GM12878 (cell line): ENCODE measurements at regions not wholly inside any gene's neighbourhood (a gene's known extent, or its start where the extent isn't known, plus 50 kb on each side); places are given as distances from the start of the nearest gene placed in this dataset.

Experiments
- EZH2 ChIP-seq: IDR thresholded peaks from 2 replicates; pipeline ENCODE4 v1.6.1; 2012; ENCODE audit warnings: low read depth, mild to moderate bottlenecking, control low read depth, inconsistent platforms, low read length, borderline replicate concordance; ENCODE audit not compliant: control insufficient read depth
- HDAC6 ChIP-seq: fragments of 200-600 bp; sonication (generic); IDR thresholded peaks from one replicate; pipeline ENCODE4 v1.8.0; 2017; ENCODE audit warnings: antibody characterized with exemption; ENCODE audit not compliant: unreplicated experiment
- IKZF1 ChIP-seq: fragments of 450-650 bp; conservative IDR thresholded peaks from 2 replicates; pipeline ENCODE4 v1.6.1; 2017; ENCODE audit warnings: antibody characterized with exemption, mild to moderate bottlenecking
- IKZF2 ChIP-seq, 2 experiments: fragments of 450-650 bp; IDR thresholded peaks; 2 replicates each; pipeline ENCODE4 v1.6.1; 2017; ENCODE audit warnings: mild to moderate bottlenecking in 2 of 2, moderate library complexity in 2 of 2
- MXI1 ChIP-seq: fragments of 150-350 bp; IDR thresholded peaks from 2 replicates; pipeline ENCODE4 v1.6.1; 2011; ENCODE audit warnings: low read depth, mild to moderate bottlenecking, inconsistent platforms, low read length, improper control_type of control experiment
- NFIC ChIP-seq: IDR thresholded peaks from 2 replicates; pipeline ENCODE4 v1.6.1; 2012; ENCODE audit warnings: low read depth, mild to moderate bottlenecking, inconsistent platforms, low read length, moderate library complexity
- NFXL1 ChIP-seq: fragments of 450-650 bp; IDR thresholded peaks from 2 replicates; pipeline ENCODE4 v1.6.1; 2017; ENCODE audit warnings: antibody characterized with exemption, mild to moderate bottlenecking, borderline replicate concordance
- NRF1 ChIP-seq: conservative IDR thresholded peaks from 2 replicates; pipeline ENCODE4 v1.6.1; 2011; ENCODE audit warnings: mild to moderate bottlenecking, low read depth, low read length, improper control_type of control experiment
- PAX5 ChIP-seq: IDR thresholded peaks from 2 replicates; pipeline ENCODE4 v1.6.1; 2011; ENCODE audit warnings: low read depth, low read length, borderline replicate concordance
- POLR2AphosphoS5 ChIP-seq: IDR thresholded peaks from 2 replicates; pipeline ENCODE4 v1.6.1; 2011; ENCODE audit warnings: mild to moderate bottlenecking, low read length, inconsistent platforms
- POU2F2 ChIP-seq: IDR thresholded peaks from 3 replicates; pipeline ENCODE4 v1.6.1; 2011; ENCODE audit warnings: low read depth, mild to moderate bottlenecking, low read length, borderline replicate concordance
- SMC3 ChIP-seq: IDR thresholded peaks from 2 replicates; pipeline ENCODE4 v1.6.1; 2011; ENCODE audit warnings: low read length, improper control_type of control experiment, borderline replicate concordance
- ZNF24 ChIP-seq: fragments of 450-650 bp; IDR thresholded peaks from 2 replicates; pipeline ENCODE4 v1.6.1; 2017; ENCODE audit warnings: antibody characterized with exemption, mild to moderate bottlenecking
- ZNF384 ChIP-seq: IDR thresholded peaks from 2 replicates; pipeline ENCODE4 v1.6.1; 2012; ENCODE audit warnings: low read depth, mild to moderate bottlenecking, low read length, improper control_type of control experiment, borderline replicate concordance
- TF ChIP-seq, protein P1 (sequence below): fragments of 450-650 bp; IDR thresholded peaks from 2 replicates; pipeline ENCODE4 v1.6.1; 2017; ENCODE audit warnings: borderline replicate concordance
- TF ChIP-seq, protein P2 (sequence below): fragments of 450-650 bp; IDR thresholded peaks from 2 replicates; pipeline ENCODE4 v1.6.1; 2016; ENCODE audit warnings: mild to moderate bottlenecking
- TF ChIP-seq, protein P3 (sequence below): fragments of 450-650 bp; IDR thresholded peaks from 2 replicates; pipeline ENCODE4 v1.6.1; 2016; ENCODE audit warnings: mild to moderate bottlenecking, moderate library complexity, borderline replicate concordance
- TF ChIP-seq, protein P4 (sequence below): fragments of 450-650 bp; formaldehyde crosslinking; IDR thresholded peaks from 2 replicates; pipeline ENCODE4 v1.4.0; 2020; ENCODE audit warnings: mild to moderate bottlenecking, moderate library complexity
- TF ChIP-seq, protein P5 (sequence below): IDR thresholded peaks from 2 replicates; pipeline ENCODE4 v1.6.1; 2012; ENCODE audit warnings: low read depth, low read length, improper control_type of control experiment

DNA sequence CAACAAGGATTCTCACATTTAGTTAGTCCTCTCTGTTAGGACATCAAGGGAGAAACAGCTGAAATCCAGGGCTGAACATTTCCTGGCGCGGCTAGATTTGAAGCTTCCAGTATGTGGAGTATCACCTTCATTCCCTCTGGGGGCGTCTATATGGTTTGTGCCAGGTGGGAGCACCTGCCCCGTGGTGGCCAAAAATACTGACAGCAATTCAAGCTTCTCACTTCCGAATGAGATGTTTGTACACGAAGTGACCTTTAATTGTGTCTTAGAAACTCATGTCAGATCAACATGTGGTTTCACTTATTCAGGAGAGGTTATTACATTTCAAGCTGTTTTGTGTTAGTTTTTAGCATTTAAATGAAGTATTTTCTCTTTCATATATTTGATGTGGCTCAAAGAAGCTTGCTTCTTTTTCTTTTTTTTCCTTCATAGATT, 67.3 kb upstream of the ZNF217 start (continued):
- TF ChIP-seq EZH2 (no peak), NFIC (0 out of 2 replicates have a peak, but pooled peaks have one; percentile 57), NFXL1 (no peak), ZNF384 (no peak), SMC3 (peak; percentile 23; the same call in 1 of the 2 replicates), POLR2AphosphoS5 (no peak), PAX5 (no peak), HDAC6 (no peak), POU2F2 (no peak), IKZF1 (no peak; the same call in none of the 2 replicates), MXI1 (peak; percentile 55; the same call in 1 of the 2 replicates), NRF1 (no peak), IKZF2 (IDR thresholded peaks at IDR 0.05) (peak; percentile 65 to 73), ZNF24 (peak; percentile 67; the same call in 1 of the 2 replicates)
- TF ChIP-seq, protein P1, sequence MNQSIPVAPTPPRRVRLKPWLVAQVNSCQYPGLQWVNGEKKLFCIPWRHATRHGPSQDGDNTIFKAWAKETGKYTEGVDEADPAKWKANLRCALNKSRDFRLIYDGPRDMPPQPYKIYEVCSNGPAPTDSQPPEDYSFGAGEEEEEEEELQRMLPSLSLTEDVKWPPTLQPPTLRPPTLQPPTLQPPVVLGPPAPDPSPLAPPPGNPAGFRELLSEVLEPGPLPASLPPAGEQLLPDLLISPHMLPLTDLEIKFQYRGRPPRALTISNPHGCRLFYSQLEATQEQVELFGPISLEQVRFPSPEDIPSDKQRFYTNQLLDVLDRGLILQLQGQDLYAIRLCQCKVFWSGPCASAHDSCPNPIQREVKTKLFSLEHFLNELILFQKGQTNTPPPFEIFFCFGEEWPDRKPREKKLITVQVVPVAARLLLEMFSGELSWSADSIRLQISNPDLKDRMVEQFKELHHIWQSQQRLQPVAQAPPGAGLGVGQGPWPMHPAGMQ, result no peak
- TF ChIP-seq, protein P2, sequence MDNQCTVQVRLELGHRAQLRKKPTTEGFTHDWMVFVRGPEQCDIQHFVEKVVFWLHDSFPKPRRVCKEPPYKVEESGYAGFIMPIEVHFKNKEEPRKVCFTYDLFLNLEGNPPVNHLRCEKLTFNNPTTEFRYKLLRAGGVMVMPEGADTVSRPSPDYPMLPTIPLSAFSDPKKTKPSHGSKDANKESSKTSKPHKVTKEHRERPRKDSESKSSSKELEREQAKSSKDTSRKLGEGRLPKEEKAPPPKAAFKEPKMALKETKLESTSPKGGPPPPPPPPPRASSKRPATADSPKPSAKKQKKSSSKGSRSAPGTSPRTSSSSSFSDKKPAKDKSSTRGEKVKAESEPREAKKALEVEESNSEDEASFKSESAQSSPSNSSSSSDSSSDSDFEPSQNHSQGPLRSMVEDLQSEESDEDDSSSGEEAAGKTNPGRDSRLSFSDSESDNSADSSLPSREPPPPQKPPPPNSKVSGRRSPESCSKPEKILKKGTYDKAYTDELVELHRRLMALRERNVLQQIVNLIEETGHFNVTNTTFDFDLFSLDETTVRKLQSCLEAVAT, result no peak
- TF ChIP-seq, protein P3, sequence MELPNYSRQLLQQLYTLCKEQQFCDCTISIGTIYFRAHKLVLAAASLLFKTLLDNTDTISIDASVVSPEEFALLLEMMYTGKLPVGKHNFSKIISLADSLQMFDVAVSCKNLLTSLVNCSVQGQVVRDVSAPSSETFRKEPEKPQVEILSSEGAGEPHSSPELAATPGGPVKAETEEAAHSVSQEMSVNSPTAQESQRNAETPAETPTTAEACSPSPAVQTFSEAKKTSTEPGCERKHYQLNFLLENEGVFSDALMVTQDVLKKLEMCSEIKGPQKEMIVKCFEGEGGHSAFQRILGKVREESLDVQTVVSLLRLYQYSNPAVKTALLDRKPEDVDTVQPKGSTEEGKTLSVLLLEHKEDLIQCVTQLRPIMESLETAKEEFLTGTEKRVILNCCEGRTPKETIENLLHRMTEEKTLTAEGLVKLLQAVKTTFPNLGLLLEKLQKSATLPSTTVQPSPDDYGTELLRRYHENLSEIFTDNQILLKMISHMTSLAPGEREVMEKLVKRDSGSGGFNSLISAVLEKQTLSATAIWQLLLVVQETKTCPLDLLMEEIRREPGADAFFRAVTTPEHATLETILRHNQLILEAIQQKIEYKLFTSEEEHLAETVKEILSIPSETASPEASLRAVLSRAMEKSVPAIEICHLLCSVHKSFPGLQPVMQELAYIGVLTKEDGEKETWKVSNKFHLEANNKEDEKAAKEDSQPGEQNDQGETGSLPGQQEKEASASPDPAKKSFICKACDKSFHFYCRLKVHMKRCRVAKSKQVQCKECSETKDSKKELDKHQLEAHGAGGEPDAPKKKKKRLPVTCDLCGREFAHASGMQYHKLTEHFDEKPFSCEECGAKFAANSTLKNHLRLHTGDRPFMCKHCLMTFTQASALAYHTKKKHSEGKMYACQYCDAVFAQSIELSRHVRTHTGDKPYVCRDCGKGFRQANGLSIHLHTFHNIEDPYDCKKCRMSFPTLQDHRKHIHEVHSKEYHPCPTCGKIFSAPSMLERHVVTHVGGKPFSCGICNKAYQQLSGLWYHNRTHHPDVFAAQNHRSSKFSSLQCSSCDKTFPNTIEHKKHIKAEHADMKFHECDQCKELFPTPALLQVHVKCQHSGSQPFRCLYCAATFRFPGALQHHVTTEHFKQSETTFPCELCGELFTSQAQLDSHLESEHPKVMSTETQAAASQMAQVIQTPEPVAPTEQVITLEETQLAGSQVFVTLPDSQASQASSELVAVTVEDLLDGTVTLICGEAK, result peak; percentile 8; the same call in 1 of the 2 replicates
- TF ChIP-seq, protein P4, sequence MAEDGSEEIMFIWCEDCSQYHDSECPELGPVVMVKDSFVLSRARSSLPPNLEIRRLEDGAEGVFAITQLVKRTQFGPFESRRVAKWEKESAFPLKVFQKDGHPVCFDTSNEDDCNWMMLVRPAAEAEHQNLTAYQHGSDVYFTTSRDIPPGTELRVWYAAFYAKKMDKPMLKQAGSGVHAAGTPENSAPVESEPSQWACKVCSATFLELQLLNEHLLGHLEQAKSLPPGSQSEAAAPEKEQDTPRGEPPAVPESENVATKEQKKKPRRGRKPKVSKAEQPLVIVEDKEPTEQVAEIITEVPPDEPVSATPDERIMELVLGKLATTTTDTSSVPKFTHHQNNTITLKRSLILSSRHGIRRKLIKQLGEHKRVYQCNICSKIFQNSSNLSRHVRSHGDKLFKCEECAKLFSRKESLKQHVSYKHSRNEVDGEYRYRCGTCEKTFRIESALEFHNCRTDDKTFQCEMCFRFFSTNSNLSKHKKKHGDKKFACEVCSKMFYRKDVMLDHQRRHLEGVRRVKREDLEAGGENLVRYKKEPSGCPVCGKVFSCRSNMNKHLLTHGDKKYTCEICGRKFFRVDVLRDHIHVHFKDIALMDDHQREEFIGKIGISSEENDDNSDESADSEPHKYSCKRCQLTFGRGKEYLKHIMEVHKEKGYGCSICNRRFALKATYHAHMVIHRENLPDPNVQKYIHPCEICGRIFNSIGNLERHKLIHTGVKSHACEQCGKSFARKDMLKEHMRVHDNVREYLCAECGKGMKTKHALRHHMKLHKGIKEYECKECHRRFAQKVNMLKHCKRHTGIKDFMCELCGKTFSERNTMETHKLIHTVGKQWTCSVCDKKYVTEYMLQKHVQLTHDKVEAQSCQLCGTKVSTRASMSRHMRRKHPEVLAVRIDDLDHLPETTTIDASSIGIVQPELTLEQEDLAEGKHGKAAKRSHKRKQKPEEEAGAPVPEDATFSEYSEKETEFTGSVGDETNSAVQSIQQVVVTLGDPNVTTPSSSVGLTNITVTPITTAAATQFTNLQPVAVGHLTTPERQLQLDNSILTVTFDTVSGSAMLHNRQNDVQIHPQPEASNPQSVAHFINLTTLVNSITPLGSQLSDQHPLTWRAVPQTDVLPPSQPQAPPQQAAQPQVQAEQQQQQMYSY, result no peak
- TF ChIP-seq, protein P5, sequence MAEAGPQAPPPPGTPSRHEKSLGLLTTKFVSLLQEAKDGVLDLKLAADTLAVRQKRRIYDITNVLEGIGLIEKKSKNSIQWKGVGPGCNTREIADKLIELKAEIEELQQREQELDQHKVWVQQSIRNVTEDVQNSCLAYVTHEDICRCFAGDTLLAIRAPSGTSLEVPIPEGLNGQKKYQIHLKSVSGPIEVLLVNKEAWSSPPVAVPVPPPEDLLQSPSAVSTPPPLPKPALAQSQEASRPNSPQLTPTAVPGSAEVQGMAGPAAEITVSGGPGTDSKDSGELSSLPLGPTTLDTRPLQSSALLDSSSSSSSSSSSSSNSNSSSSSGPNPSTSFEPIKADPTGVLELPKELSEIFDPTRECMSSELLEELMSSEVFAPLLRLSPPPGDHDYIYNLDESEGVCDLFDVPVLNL, result no peak
